HG03457 (cell line): ENCODE measurements at regions not wholly inside any gene's neighbourhood (a gene's known extent, or its start where the extent isn't known, plus 50 kb on each side); places are given as distances from the start of the nearest gene placed in this dataset.

Experiments used
- ATAC-seq: cut with Tn5 transposase; IDR thresholded peaks from one replicate; pipeline ENCODE4 v1.9.1; 2021; ENCODE audit warnings: moderate number of reproducible peaks; ENCODE audit not compliant: unreplicated experiment

GRCh38 chr18:39909706-39910105 is 2045.3 kb upstream of the PIK3C3 start:
- ATAC-seq: no peak

GRCh38 chr18:39886136-39886535 is 2068.9 kb upstream of the PIK3C3 start:
- ATAC-seq: no peak

DNA sequence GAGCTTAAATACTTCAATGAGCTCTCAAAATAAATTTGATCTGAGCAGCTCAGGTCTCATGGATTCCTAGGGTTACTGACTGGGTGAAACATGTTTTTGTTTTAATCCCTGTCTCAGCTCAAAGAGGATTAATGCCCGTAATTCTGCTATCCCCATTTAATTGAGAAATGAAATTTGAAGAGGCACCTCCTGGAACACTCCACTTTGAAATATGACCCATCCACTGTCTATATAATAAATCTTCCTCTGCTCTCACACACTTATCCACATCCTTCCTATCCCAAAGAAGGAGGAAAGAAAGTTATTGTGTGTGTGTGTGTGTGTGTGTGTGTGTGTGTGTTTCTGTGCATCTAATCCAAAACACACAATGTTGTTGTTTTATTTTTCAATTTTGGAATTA is 2082.4 kb upstream of the PIK3C3 start:
- no peak for ATAC-seq

DNA sequence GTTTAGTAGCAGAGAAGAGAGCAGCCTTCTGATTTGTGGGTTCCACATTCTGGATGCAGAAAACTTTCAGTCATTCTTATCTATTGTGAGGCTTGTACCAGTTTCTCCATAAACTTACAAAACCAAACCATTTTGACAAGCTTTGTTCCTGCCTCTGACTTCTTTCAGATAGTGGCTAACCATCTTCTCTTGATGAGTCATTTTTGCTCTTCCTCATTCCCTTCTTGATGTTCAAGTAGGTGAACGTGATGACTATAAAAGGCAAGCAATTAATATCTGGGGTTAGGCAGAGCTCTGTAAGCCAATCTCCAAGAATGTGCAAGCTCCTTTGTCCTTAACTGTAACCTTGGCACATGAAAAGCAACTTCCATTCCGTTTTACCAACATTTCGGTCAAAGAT is 2083.1 kb upstream of the PIK3C3 start:
- ATAC-seq: no peak

- no peak for ATAC-seq
Observed at GRCh38 chr18:39870591-39870990, 2084.4 kb upstream of the PIK3C3 start.

DNA sequence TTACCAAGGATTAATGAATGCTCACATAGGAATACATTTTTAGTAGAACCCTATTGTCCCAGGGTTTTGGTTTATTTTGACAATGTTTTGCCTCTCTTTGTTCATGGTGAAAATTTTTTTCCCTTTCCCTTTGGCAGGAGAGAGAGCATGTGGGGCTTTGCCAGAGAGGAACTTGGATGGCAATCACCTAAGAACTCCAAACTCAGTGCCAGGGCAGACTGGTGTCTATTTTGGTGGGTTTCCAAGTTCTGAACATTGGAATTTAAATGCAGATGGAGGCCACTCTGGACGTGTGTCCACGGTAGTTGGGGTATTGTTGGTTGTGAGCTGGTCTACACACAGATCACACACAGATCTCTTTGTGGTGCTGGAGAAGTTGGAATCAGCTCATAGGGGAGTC is 2091.1 kb upstream of the PIK3C3 start:
- ATAC-seq: no peak

DNA sequence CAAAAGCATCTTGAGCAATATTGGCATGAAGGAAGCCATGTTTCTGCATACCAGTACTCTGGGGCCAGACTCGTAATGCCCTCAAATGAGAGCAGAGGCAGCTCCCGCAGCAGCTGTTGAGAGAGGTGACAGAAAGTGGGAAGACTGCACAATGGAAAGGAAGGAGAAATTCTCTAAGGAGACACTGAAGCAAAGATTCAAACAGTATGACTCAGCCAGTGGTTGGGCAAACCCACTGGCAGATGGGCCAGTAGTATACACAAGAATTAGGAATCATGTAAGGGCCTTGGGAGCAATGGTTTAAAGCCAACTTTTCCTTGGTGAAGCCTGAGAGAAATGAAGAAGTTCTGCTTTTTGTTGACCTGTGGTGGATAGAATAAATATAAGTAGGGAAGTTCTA is 2092.7 kb upstream of the PIK3C3 start:
- no peak for ATAC-seq

DNA sequence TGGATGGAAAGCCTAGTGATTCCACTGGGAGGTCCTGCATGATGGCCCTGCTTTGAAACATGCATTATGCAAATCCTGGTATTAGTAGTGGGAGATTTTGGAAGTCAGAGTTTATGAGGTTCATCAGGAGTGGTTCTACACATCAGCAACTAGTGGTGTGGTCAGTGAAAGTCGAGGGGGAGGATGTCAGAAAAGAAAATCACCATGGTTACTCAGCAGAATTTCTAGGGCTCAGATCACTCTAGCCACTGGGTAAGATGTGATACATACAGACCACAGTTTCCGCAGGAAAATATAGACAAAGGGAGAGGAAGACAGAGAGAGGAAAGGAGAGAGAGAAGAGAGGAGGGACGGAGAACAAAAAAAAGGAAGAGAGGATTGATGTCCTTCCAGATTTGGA is 2100.7 kb upstream of the PIK3C3 start:
- ATAC-seq: no peak

- no peak for ATAC-seq
Observed at GRCh38 chr18:39846265-39846664, 2108.8 kb upstream of the PIK3C3 start.

GRCh38 chr18:39845631-39846030 is 2109.4 kb upstream of the PIK3C3 start:
- no peak for ATAC-seq

DNA sequence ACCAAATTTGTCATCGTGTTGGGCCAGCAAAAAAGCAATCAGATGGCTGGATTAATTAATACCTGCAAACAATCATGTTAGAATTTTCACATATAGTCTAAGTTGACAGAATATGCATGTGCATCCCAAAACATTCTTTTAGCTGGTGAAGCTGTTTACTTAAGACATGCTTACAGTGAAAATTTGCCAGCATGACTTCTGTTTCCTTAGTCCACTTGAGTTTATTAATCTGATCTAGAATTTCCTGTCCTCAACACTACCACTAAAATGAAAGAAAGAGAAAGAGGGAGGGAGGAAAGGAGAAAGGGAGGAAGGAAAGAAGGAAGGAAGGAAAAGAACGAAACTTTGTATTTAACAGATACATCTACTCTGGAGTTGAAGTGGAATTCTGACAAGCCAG is 2109.9 kb upstream of the PIK3C3 start:
- no peak for ATAC-seq

- no peak for ATAC-seq
Observed at GRCh38 chr18:39843546-39843945, 2111.5 kb upstream of the PIK3C3 start.

DNA sequence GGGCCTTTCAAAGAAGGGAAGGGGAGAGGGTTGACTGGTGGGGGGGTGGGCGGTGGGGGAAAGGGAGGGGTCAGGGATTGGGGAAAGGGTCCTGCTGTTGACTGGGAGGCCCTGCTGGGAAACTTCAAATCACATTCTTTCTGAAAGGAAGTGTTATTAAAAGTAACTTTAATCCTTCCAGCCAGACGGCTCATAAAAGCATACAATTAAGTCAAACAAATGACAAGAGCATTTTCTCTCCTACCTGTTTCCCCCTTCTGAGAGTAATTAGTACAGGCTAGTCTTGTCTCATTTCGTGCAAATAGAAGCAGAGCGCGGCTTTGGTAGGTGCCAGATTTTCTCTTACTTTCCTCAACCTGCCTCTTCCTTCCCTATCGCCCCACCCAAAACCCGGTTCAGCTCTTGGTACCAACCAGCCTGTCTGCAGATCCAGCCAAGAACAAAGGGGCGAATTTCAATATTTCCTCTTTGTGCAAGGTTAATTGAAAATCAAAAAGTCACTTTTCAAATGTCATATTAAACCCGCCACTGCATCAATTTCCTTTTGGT is 2112.6 kb upstream of the PIK3C3 start:
- ATAC-seq: no peak

GRCh38 chr18:39841482-39842365 is 2113.3 kb upstream of the PIK3C3 start:
- no peak for ATAC-seq

DNA sequence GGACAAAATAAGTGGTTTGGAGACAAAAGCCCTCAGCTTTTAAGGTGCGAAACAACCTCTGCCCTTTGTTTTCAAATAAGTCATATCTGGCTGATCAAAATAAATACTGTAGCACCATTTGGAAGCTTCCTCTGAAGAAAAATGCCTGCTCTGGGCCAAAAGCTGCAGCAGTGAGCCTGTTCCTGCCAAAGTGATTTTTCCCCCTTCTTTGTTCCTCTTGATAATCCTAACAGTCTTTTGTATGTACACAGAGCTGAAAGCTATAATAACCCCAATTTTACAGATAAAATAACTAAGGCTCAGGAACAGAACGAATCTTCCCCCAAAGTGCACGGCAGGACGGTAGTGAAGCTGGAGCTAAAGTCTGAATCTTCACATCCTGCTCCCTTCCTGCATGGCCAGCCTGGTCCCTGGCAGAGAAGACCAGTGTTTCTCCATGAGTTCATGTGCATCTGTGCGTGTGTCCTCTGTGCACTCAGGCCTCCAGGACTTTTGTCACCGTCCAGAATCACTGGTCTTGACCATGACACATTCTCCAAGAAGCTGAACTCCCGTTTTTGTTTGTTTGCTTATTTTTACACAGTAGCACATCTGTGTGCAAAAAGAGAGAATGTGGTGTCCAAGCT is 2114.1 kb upstream of the PIK3C3 start:
- no peak for ATAC-seq

DNA sequence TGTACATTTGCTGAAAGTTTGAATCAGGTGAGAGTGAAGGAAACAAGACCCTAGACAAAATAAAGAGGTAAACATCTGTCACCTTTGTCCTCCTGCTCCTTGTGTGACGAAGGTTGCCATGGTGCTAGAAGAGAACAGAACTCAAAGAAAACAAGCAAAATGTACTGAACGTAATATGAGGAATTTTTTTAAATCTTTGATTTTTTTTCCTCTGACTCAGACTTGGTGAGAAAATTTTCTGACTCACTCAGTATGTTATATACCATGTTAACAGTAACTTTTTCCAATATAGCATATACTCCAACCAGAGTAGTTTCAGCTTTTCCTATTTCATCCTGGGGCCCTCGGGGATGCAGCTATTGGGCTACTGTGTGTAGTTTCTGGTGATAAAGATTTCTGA is 2114.6 kb upstream of the PIK3C3 start:
- no peak for ATAC-seq

DNA sequence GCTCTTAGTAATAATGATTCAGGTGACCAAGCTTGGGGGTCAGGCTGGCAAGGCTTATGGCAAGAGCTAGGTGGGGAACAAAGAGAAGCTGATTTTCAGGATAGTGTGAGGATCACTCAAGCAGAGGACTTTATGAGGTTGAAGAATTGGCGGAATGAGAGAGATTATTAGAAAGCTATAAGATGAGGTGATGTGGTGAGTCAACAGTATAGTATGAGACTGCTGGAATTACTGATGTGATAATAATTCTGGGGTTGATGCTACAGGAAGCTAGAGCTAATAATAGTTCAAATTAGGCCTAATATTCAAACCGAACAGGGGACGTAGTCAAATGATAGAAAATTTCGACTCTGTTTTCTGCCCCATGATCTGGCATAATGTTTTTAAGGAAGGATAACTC is 2115.3 kb upstream of the PIK3C3 start:
- ATAC-seq: no peak

- no peak for ATAC-seq
Observed at GRCh38 chr18:39838831-39839230, 2116.2 kb upstream of the PIK3C3 start.

DNA sequence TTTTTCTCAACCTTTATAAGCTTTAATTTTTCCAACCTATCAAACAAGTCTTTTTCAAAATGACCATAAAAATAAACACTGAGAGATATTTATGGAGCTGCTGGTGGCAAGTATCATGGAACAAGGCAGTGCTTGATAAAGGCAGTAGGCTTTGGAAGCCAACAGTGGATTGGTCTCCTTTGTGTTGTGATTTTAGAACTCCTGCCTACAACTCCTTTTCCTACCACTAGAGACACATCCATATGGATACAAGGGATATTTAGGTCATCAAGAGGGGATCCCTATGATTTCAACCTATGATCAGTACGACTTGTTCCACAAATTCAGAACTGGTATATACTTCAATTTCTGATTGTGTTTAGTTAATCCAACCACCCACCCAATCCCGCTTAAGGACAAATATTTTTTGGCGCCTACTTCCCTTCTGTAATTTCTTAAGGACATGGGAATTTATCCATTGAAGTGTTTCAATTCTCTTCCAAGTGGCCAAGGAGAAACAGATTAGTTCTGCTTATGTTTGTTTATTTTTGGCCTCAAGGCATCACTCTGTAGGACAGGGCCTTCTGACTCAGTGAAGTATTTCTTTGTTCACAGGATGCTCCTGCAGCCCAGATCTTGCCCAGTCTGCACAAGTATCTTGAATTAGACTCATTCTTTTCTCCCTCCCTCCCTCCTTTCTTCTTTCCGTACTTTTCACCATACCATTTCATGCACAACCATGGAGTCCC is 2119.6 kb upstream of the PIK3C3 start:
- ATAC-seq: no peak

- ATAC-seq: no peak
Observed at GRCh38 chr18:39834636-39835035, 2120.4 kb upstream of the PIK3C3 start.

GRCh38 chr18:39825485-39826150 is 2129.4 kb upstream of the PIK3C3 start:
- no peak for ATAC-seq
